ENCODE measurements at regions not wholly inside any gene's neighbourhood (a gene's known extent, or its start where the extent isn't known, plus 50 kb on each side); places are given as distances from the start of the nearest gene placed in this dataset.

DNA sequence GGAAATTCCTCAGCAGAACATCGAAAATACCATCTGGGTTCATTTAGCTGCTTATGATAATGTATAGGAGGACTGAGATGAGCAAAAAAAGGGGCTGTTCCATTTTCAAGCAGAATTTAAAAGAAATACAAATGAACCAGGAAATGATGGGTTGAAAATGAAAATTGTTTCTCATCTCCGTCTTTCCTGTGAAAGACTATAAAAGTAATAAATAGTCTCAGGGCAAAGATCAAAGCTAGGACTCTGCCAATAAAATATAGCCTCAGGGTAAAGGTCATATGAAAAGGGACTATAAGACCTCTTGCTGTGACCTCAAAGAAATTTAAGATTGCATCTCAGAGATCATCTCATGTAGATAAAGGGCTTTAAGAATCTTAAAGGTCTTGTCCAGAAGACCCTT, 478.0 kb downstream of the BTG1 start:
- peaks cover 0 to 14% (median 2%) of the 10 kb centered on the region in 8 donors for H3K9me3 Mint-ChIP-seq
- Histone ChIP-seq H3K36me3 (ENCODE audit: insufficient read depth, low read length) (no peaks in the 10 kb centered on the region), H3K4me1 (ENCODE audit: insufficient read depth, low read length) (peaks cover 10% of the 10 kb centered on the region), H3K27ac (ENCODE audit: low read depth, low read length) (no peak overlapping the region), H3K27me3 (ENCODE audit: insufficient read depth, low read length) (no peaks in the 10 kb centered on the region), H3K9me3 (ENCODE audit: control insufficient read depth in 1 of 2, low read length in 2 of 2) (no peaks in the 10 kb centered on the region), H3K4me3 (ENCODE audit: low read length in 2 of 2) (no peak overlapping the region)
- no peaks in the 10 kb centered on the region for H3K27me3 Mint-ChIP-seq
- H3K36me3 Mint-ChIP-seq, result peaks cover 0 to 3% of the 10 kb centered on the region in 2 donors
- ChIA-PET CTCF (ENCODE audit: partially characterized antibody) (interaction anchor here (1.7 kb wide), 1 partner anchor 12 kb away, joined by 4 read pairs; no protein-coding TSS in a partner anchor), POLR2A (ENCODE audit: partially characterized antibody) (no interaction called here)
- no peak overlapping the region for H3K4me3 Mint-ChIP-seq
- peak overlapping the region in 1 of 7 donors; percentile 77 for H3K27ac Mint-ChIP-seq
- intact Hi-C loops (cut with micrococcal nuclease), result no loop called here
- no peak for DNase-seq
- H3K4me1 Mint-ChIP-seq, result peaks cover 8 to 10% (median 9%) of the 10 kb centered on the region in 4 donors

DNA sequence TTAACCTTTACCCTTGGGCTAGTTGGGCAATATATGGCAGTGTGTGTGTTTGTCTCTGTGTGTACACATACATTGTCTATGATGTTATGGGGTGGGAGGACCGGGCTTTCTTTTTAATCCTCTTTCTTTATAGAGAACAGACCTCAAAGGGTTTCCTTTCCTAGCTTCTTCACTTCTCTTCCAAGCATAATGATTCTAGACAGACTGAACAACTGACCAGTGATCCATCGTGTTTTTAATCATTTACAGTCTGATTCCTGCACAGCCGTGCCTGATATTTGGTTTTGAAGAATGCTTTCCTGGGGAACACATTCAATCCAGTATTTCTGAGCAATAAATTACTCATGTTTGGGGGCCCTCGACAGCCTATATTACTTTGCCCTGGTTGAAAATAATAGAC, 481.1 kb upstream of the DCN start:
- peaks cover 0 to 7% (median under 1%) of the 10 kb centered on the region in 8 donors for H3K9me3 Mint-ChIP-seq
- CTCF ChIA-PET (ENCODE audit: partially characterized antibody), result no interaction called here
- peaks cover 0 to 1% of the 10 kb centered on the region in 2 donors for H3K36me3 Mint-ChIP-seq
- H3K4me1 ChIP-seq (ENCODE audit: insufficient read depth, low read length), result peaks cover 10% of the 10 kb centered on the region
- no peaks in the 10 kb centered on the region for H3K27me3 ChIP-seq (ENCODE audit: insufficient read depth, low read length)
- intact Hi-C loops (cut with micrococcal nuclease), result no loop called here
- no peaks in the 10 kb centered on the region for H3K36me3 ChIP-seq (ENCODE audit: insufficient read depth, low read length)
- no peak overlapping the region for H3K4me3 Mint-ChIP-seq
- H3K4me3 ChIP-seq (ENCODE audit: low read length in 2 of 2), result no peak overlapping the region
- H3K9me3 ChIP-seq (ENCODE audit: control insufficient read depth in 1 of 2, low read length in 2 of 2), result no peaks in the 10 kb centered on the region
- H3K4me1 Mint-ChIP-seq, result peaks cover 7 to 11% (median 9%) of the 10 kb centered on the region in 4 donors
- no peaks in the 10 kb centered on the region for H3K27me3 Mint-ChIP-seq
- no peak overlapping the region for H3K27ac ChIP-seq (ENCODE audit: low read depth, low read length)
- POLR2A ChIA-PET (ENCODE audit: partially characterized antibody), result no interaction called here
- no peak for DNase-seq
- H3K27ac Mint-ChIP-seq, result no peak overlapping the region

DNA sequence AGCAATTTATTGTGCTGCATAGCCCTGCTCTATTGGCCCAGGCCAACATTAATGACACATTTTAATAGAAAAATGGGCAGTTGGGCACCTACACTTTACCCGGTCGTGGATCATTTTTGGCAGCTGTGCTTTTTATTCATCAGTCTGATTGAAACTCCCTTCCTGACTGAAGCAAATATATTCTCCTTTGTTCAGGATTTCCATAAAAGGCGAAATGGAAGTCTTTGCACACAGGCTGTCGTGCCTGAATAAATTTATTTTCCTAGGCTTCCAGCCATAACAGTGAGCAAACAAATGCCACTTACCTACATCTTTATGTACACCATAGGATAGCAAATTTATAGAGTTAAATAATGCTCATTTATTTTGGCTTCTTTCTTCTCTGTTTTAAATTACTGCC, 480.7 kb upstream of the DCN start:
- CTCF ChIA-PET (ENCODE audit: partially characterized antibody), result no interaction called here
- intact Hi-C loops (cut with micrococcal nuclease), result no loop called here
- POLR2A ChIA-PET (ENCODE audit: partially characterized antibody), result no interaction called here
- Histone ChIP-seq H3K4me3 (ENCODE audit: low read length in 2 of 2) (no peak overlapping the region), H3K4me1 (ENCODE audit: insufficient read depth, low read length) (peaks cover 10% of the 10 kb centered on the region), H3K27me3 (ENCODE audit: insufficient read depth, low read length) (no peaks in the 10 kb centered on the region), H3K9me3 (ENCODE audit: control insufficient read depth in 1 of 2, low read length in 2 of 2) (no peaks in the 10 kb centered on the region), H3K27ac (ENCODE audit: low read depth, low read length) (no peak overlapping the region), H3K36me3 (ENCODE audit: insufficient read depth, low read length) (no peaks in the 10 kb centered on the region)
- no peak for DNase-seq
- H3K27me3 Mint-ChIP-seq, result no peaks in the 10 kb centered on the region
- no peak overlapping the region for H3K4me3 Mint-ChIP-seq
- H3K4me1 Mint-ChIP-seq, result peaks cover 6 to 12% (median 9%) of the 10 kb centered on the region in 4 donors
- peaks cover 0 to 3% (median 0%) of the 10 kb centered on the region in 8 donors for H3K9me3 Mint-ChIP-seq
- no peak overlapping the region for H3K27ac Mint-ChIP-seq
- H3K36me3 Mint-ChIP-seq, result no peaks in the 10 kb centered on the region

DNA sequence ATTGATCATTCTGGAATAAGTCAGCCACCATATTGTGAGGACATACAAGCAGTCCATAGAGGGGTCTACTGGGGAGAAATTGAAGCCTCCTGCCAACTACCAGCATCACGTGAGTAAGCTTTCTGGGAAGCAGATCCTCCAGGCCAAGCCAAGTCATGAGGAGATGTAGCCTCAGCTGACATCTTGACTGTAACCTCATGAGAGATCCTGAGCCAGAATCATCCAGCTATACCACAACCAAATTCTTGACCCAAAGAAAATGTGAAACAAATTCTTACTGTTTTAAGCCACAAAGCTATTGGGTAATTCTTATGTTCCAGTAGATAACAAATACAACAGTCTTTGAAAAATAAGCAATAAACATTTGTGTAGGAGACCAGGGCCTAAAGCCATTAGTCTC, 479.4 kb upstream of the DCN start:
- no peaks in the 10 kb centered on the region for H3K27me3 ChIP-seq (ENCODE audit: insufficient read depth, low read length)
- Mint-ChIP-seq H3K4me1 (peaks cover 3 to 11% (median 6%) of the 10 kb centered on the region in 4 donors), H3K27me3 (no peaks in the 10 kb centered on the region), H3K4me3 (no peak overlapping the region), H3K9me3 (peaks cover 0 to 2% (median 0%) of the 10 kb centered on the region in 8 donors), H3K36me3 (no peaks in the 10 kb centered on the region), H3K27ac (no peak overlapping the region)
- POLR2A ChIA-PET (ENCODE audit: partially characterized antibody), result no interaction called here
- no peak for DNase-seq
- H3K4me3 ChIP-seq (ENCODE audit: low read length in 2 of 2), result no peak overlapping the region
- no peaks in the 10 kb centered on the region for H3K9me3 ChIP-seq (ENCODE audit: control insufficient read depth in 1 of 2, low read length in 2 of 2)
- no peak overlapping the region for H3K27ac ChIP-seq (ENCODE audit: low read depth, low read length)
- no peaks in the 10 kb centered on the region for H3K4me1 ChIP-seq (ENCODE audit: insufficient read depth, low read length)
- no peaks in the 10 kb centered on the region for H3K36me3 ChIP-seq (ENCODE audit: insufficient read depth, low read length)
- intact Hi-C loops (cut with micrococcal nuclease), result no loop called here
- CTCF ChIA-PET (ENCODE audit: partially characterized antibody), result no interaction called here

DNA sequence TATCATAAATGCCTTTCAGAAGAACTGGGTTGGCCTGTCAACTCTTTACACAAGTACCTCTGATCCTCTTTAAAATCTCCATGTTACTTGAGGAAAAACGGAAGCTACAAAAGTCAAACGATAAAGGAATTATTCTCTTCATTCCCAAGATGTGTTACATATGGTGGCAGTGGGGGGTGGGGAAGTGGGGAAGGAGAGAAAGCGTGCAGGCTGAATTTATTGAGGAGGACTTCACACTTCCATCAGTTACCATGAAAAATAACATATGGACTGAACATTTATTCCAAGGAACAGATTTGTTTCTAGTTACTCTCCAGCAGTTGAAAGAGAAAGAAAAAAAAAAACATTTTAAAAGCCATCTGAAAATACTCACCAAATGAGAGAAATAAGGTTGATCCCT, 474.4 kb upstream of the DCN start:
- no peaks in the 10 kb centered on the region for H3K36me3 ChIP-seq (ENCODE audit: insufficient read depth, low read length)
- Mint-ChIP-seq H3K4me1 (peaks cover 0 to 8% (median 4%) of the 10 kb centered on the region in 4 donors), H3K4me3 (no peak overlapping the region), H3K27ac (no peak overlapping the region), H3K36me3 (no peaks in the 10 kb centered on the region), H3K27me3 (no peaks in the 10 kb centered on the region), H3K9me3 (peaks cover 0 to 1% (median 0%) of the 10 kb centered on the region in 8 donors)
- H3K9me3 ChIP-seq (ENCODE audit: control insufficient read depth in 1 of 2, low read length in 2 of 2), result no peaks in the 10 kb centered on the region
- intact Hi-C loops (cut with micrococcal nuclease), result no loop called here
- ChIA-PET CTCF (ENCODE audit: partially characterized antibody) (no interaction called here), POLR2A (ENCODE audit: partially characterized antibody) (no interaction called here)
- DNase-seq, result no peak
- no peak overlapping the region for H3K4me3 ChIP-seq (ENCODE audit: low read length in 2 of 2)
- H3K27me3 ChIP-seq (ENCODE audit: insufficient read depth, low read length), result no peaks in the 10 kb centered on the region
- H3K27ac ChIP-seq (ENCODE audit: low read depth, low read length), result no peak overlapping the region
- no peaks in the 10 kb centered on the region for H3K4me1 ChIP-seq (ENCODE audit: insufficient read depth, low read length)

DNA sequence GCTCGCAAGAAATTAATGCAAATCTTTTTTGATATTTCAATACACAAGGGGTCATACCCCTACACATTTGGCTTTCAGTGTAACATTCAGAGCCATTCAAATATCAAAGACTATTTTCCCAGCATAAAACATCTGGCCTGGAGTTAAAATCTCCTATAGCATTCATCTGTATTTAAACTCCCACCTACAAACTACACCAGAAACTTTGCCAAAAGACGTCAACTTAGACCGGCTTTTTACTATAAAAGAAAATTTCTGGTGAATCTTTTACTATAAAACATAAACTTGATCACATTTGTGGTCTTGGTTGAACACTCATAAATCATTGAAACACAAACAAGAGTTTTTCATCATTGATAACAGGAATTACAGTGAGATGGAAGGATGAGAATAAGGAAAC, 473.3 kb upstream of the DCN start:
- Mint-ChIP-seq H3K36me3 (no peaks in the 10 kb centered on the region), H3K4me3 (no peak overlapping the region), H3K9me3 (peaks cover 0 to 1% (median 0%) of the 10 kb centered on the region in 8 donors), H3K27ac (no peak overlapping the region), H3K4me1 (peaks cover 0 to 8% (median 3%) of the 10 kb centered on the region in 4 donors), H3K27me3 (no peaks in the 10 kb centered on the region)
- Histone ChIP-seq H3K4me1 (ENCODE audit: insufficient read depth, low read length) (no peaks in the 10 kb centered on the region), H3K27me3 (ENCODE audit: insufficient read depth, low read length) (no peaks in the 10 kb centered on the region), H3K4me3 (ENCODE audit: low read length in 2 of 2) (no peak overlapping the region), H3K9me3 (ENCODE audit: control insufficient read depth in 1 of 2, low read length in 2 of 2) (no peaks in the 10 kb centered on the region), H3K27ac (ENCODE audit: low read depth, low read length) (no peak overlapping the region), H3K36me3 (ENCODE audit: insufficient read depth, low read length) (no peaks in the 10 kb centered on the region)
- CTCF ChIA-PET (ENCODE audit: partially characterized antibody), result no interaction called here
- intact Hi-C loops (cut with micrococcal nuclease), result no loop called here
- POLR2A ChIA-PET (ENCODE audit: partially characterized antibody), result no interaction called here
- DNase-seq, result no peak

DNA sequence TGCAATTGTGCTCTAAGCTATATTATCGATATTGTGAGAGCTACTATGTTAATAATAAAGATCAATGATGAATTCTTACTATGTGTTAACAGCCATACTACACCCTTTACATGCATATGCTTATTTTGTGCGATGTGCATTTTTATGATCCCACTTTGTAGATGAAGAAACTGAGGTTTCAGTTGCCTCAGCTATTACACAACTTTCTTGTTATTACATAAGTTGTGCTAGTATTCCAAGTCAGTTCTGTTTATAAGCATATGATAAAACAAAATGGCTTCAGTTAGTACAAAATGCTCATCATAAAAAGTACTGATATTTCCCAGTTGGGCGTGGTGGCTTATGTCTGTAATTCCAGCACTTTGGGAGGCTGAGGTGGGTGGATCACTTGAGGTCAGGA, 471.5 kb upstream of the DCN start:
- Histone ChIP-seq H3K27ac (ENCODE audit: low read depth, low read length) (no peak overlapping the region), H3K4me1 (ENCODE audit: insufficient read depth, low read length) (no peaks in the 10 kb centered on the region), H3K36me3 (ENCODE audit: insufficient read depth, low read length) (no peaks in the 10 kb centered on the region), H3K4me3 (ENCODE audit: low read length in 2 of 2) (no peak overlapping the region), H3K27me3 (ENCODE audit: insufficient read depth, low read length) (no peaks in the 10 kb centered on the region), H3K9me3 (ENCODE audit: control insufficient read depth in 1 of 2, low read length in 2 of 2) (no peaks in the 10 kb centered on the region)
- ChIA-PET POLR2A (ENCODE audit: partially characterized antibody) (no interaction called here), CTCF (ENCODE audit: partially characterized antibody) (no interaction called here)
- Mint-ChIP-seq H3K27ac (no peak overlapping the region), H3K4me3 (no peak overlapping the region), H3K4me1 (peaks cover 0 to 8% (median 3%) of the 10 kb centered on the region in 4 donors), H3K9me3 (peaks cover 0 to 2% (median 0%) of the 10 kb centered on the region in 8 donors), H3K36me3 (no peaks in the 10 kb centered on the region), H3K27me3 (no peaks in the 10 kb centered on the region)
- no peak for DNase-seq
- intact Hi-C loops (cut with micrococcal nuclease), result no loop called here

DNA sequence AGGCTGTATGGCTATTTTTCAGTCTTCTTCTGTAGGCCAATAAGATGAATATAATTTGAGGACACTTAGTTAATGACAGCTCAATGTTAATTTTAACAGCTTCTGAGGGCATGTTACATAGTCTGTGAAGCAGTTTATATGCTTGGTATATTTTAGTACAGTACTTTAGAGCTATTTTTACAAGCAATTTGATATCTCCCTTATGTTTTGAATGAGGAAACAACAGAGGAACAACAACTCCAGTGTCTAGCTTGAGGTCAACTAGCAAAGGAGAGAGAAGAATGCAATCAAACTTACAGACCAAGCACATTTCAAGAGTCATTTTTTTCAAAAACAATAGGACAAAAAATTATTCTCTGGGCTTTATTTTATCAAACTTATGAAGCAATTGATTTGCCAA, 469.1 kb upstream of the DCN start:
- H3K4me3 ChIP-seq (ENCODE audit: low read length in 2 of 2), result no peak overlapping the region
- H3K9me3 ChIP-seq (ENCODE audit: control insufficient read depth in 1 of 2, low read length in 2 of 2), result no peaks in the 10 kb centered on the region
- ChIA-PET POLR2A (ENCODE audit: partially characterized antibody) (no interaction called here), CTCF (ENCODE audit: partially characterized antibody) (no interaction called here)
- no peaks in the 10 kb centered on the region for H3K4me1 ChIP-seq (ENCODE audit: insufficient read depth, low read length)
- intact Hi-C loops (cut with micrococcal nuclease), result no loop called here
- H3K27ac ChIP-seq (ENCODE audit: low read depth, low read length), result no peak overlapping the region
- H3K27me3 ChIP-seq (ENCODE audit: insufficient read depth, low read length), result no peaks in the 10 kb centered on the region
- no peak for DNase-seq
- H3K36me3 ChIP-seq (ENCODE audit: insufficient read depth, low read length), result no peaks in the 10 kb centered on the region
- Mint-ChIP-seq H3K36me3 (no peaks in the 10 kb centered on the region), H3K4me1 (no peaks in the 10 kb centered on the region), H3K27ac (no peak overlapping the region), H3K9me3 (peaks cover 0 to 2% (median 0%) of the 10 kb centered on the region in 8 donors), H3K27me3 (peaks cover 0 to 6% of the 10 kb centered on the region in 2 donors), H3K4me3 (no peak overlapping the region)

All from CD4-positive, alpha-beta memory T cell (primary cell).